OCI-LY1 (cell line): ENCODE measurements at regions not wholly inside any gene's neighbourhood (a gene's known extent, or its start where the extent isn't known, plus 50 kb on each side); places are given as distances from the start of the nearest gene placed in this dataset.

ENCODE experiments used
- H2AFZ ChIP-seq: fragments of 200-600 bp; sonication (generic), shearing (Covaris generic); 2 replicates; pipeline ENCODE4 v1.6.0; 2014; ENCODE audit warnings: antibody characterized with exemption, mild to moderate bottlenecking, low read length
- H3F3A ChIP-seq: fragments of 200-600 bp; sonication (generic), shearing (Covaris generic); 2 replicates; pipeline ENCODE4 v1.6.0; 2014; ENCODE audit warnings: mild to moderate bottlenecking, antibody characterized with exemption, low read length, moderate library complexity; ENCODE audit not compliant: insufficient read depth
- H3K27ac ChIP-seq: fragments of 200-600 bp; sonication (generic); 2 replicates; pipeline ENCODE4 v1.5.1; 2014; ENCODE audit warnings: low read length, mixed run types, mild to moderate bottlenecking, low read depth; ENCODE audit not compliant: poor library complexity, severe bottlenecking
- H3K27me3 ChIP-seq: fragments of 200-600 bp; sonication (generic); 2 replicates; pipeline ENCODE4 v1.6.0; 2014; ENCODE audit warnings: antibody characterized with exemption, mild to moderate bottlenecking, low read length, moderate library complexity; ENCODE audit not compliant: insufficient read depth
- H3K36me3 ChIP-seq: fragments of 200-600 bp; sonication (generic); 2 replicates; pipeline ENCODE4 v1.6.1; 2014; ENCODE audit warnings: mild to moderate bottlenecking, antibody characterized with exemption, low read length, moderate library complexity, mixed read lengths; ENCODE audit not compliant: insufficient read depth
- H3K4me1 ChIP-seq: fragments of 200-600 bp; sonication (generic); 2 replicates; pipeline ENCODE4 v1.5.1; 2014; ENCODE audit warnings: mild to moderate bottlenecking, low read length, moderate library complexity; ENCODE audit not compliant: insufficient read depth, severe bottlenecking
- H3K4me2 ChIP-seq: fragments of 200-600 bp; sonication (generic), shearing (Covaris generic); 2 replicates; pipeline ENCODE4 v1.6.1; 2014; ENCODE audit warnings: low read length
- H3K4me3 ChIP-seq: fragments of 200-600 bp; sonication (generic); 2 replicates; pipeline ENCODE4 v1.5.1; 2014; ENCODE audit warnings: low read length, low read depth, mild to moderate bottlenecking, mixed read lengths; ENCODE audit not compliant: poor library complexity, severe bottlenecking
- H3K79me2 ChIP-seq: fragments of 200-600 bp; shearing (Covaris generic); 2 replicates; pipeline ENCODE4 v1.6.1; 2016; ENCODE audit warnings: mixed run types, low read length, mixed read lengths; ENCODE audit not compliant: insufficient read depth
- H3K9ac ChIP-seq: fragments of 200-600 bp; sonication (generic), shearing (Covaris generic); 2 replicates; pipeline ENCODE4 v1.6.1; 2014; ENCODE audit warnings: mild to moderate bottlenecking, low read length, mixed read lengths
- H3K9me2 ChIP-seq: fragments of 200-600 bp; sonication (generic), shearing (Covaris generic); 2 replicates; pipeline ENCODE4 v1.6.1; 2014; ENCODE audit warnings: low read depth, mild to moderate bottlenecking, low read length, mixed read lengths
- H3K9me3 ChIP-seq: fragments of 200-600 bp; shearing (Covaris generic); 2 replicates; pipeline ENCODE4 v1.6.1; 2014; ENCODE audit warnings: low read length, mixed read lengths
- H4K20me1 ChIP-seq: fragments of 200-600 bp; sonication (generic), shearing (Covaris generic); 2 replicates; pipeline ENCODE4 v1.6.0; 2016; ENCODE audit warnings: mild to moderate bottlenecking, low read length; ENCODE audit not compliant: insufficient read depth
- CTCF ChIP-seq: fragments of 200-600 bp; sonication (generic), shearing (Covaris generic); IDR thresholded peaks from 2 replicates; pipeline ENCODE4 v1.5.1; 2017; ENCODE audit warnings: mild to moderate bottlenecking, antibody characterized with exemption, low read length, moderate library complexity, mixed read lengths
- EZH2 ChIP-seq: fragments of 200-600 bp; sonication (generic), shearing (Covaris generic); IDR thresholded peaks from 2 replicates; pipeline ENCODE4 v1.8.0; 2017; ENCODE audit warnings: borderline replicate concordance, mixed run types, mild to moderate bottlenecking, antibody characterized with exemption, low read length, moderate library complexity, mixed read lengths

- Histone ChIP-seq H3K27me3 (no peaks in the 10 kb centered on the region), H3K9me2 (no peaks in the 10 kb centered on the region), H3K9me3 (no peaks in the 10 kb centered on the region), H3K4me1 (no peaks in the 10 kb centered on the region), H3K9ac (no peak overlapping the region), H3K79me2 (no peaks in the 10 kb centered on the region), H3F3A (no peaks in the 10 kb centered on the region), H4K20me1 (no peaks in the 10 kb centered on the region), H3K27ac (no peak overlapping the region), H3K36me3 (no peaks in the 10 kb centered on the region), H3K4me2 (no peak overlapping the region), H2AFZ (no peak overlapping the region), H3K4me3 (no peak overlapping the region)
- TF ChIP-seq CTCF (no peak), EZH2 (no peak)
These were observed 278.1 kb upstream of the SP4 start for GRCh38 chr7:21149809-21150208.

- TF ChIP-seq EZH2 (no peak), CTCF (no peak)
- no peak overlapping the region for H3K27ac ChIP-seq
- H3K4me1 ChIP-seq: no peaks in the 10 kb centered on the region
- H3K4me3 ChIP-seq: no peak overlapping the region
- H3K9me2 ChIP-seq: no peaks in the 10 kb centered on the region
- no peaks in the 10 kb centered on the region for H3F3A ChIP-seq
- no peak overlapping the region for H3K9ac ChIP-seq
- H3K4me2 ChIP-seq: no peak overlapping the region
- no peaks in the 10 kb centered on the region for H3K27me3 ChIP-seq
- no peaks in the 10 kb centered on the region for H4K20me1 ChIP-seq
- no peaks in the 10 kb centered on the region for H3K36me3 ChIP-seq
- H3K79me2 ChIP-seq: no peaks in the 10 kb centered on the region
- no peaks in the 10 kb centered on the region for H3K9me3 ChIP-seq
- no peak overlapping the region for H2AFZ ChIP-seq
These were observed 273.3 kb upstream of the SP4 start for GRCh38 chr7:21154614-21155013.

- Histone ChIP-seq H4K20me1 (no peaks in the 10 kb centered on the region), H3K79me2 (no peaks in the 10 kb centered on the region), H2AFZ (no peak overlapping the region), H3F3A (no peaks in the 10 kb centered on the region), H3K27ac (no peak overlapping the region), H3K9ac (no peak overlapping the region), H3K9me2 (no peaks in the 10 kb centered on the region), H3K36me3 (no peaks in the 10 kb centered on the region), H3K9me3 (no peaks in the 10 kb centered on the region), H3K4me1 (no peaks in the 10 kb centered on the region), H3K4me2 (no peak overlapping the region), H3K27me3 (no peaks in the 10 kb centered on the region), H3K4me3 (no peak overlapping the region)
- no peak for TF ChIP-seq CTCF
- no peak for TF ChIP-seq EZH2
These were observed 268.4 kb upstream of the SP4 start for GRCh38 chr7:21159506-21159905.
